Loucy (cell line): ENCODE measurements at regions not wholly inside any gene's neighbourhood (a gene's known extent, or its start where the extent isn't known, plus 50 kb on each side); places are given as distances from the start of the nearest gene placed in this dataset.

Source experiments
- H2AFZ ChIP-seq: fragments of 200-600 bp; sonication (generic); 2 replicates; pipeline ENCODE4 v1.6.0; 2016; ENCODE audit warnings: antibody characterized with exemption, mild to moderate bottlenecking, low read length, moderate library complexity
- H3F3A ChIP-seq: fragments of 200-600 bp; 2 replicates; pipeline ENCODE4 v1.6.0; 2016; ENCODE audit warnings: antibody characterized with exemption, low read depth, mild to moderate bottlenecking
- H3K27me3 ChIP-seq: fragments of 200-600 bp; sonication (generic); 2 replicates; pipeline ENCODE4 v1.6.1; 2014; ENCODE audit warnings: low read length, mild to moderate bottlenecking; ENCODE audit not compliant: insufficient read depth, poor library complexity, severe bottlenecking
- H3K36me3 ChIP-seq: fragments of 200-600 bp; sonication (generic); 2 replicates; pipeline ENCODE4 v1.6.1; 2016; ENCODE audit warnings: low read length; ENCODE audit not compliant: insufficient read depth
- H3K4me1 ChIP-seq: fragments of 200-600 bp; sonication (generic); 2 replicates; pipeline ENCODE4 v1.5.1; 2014; ENCODE audit warnings: low read length, mild to moderate bottlenecking; ENCODE audit not compliant: insufficient read depth, poor library complexity, severe bottlenecking
- H3K4me2 ChIP-seq: fragments of 200-600 bp; sonication (generic); 2 replicates; pipeline ENCODE4 v1.6.0; 2014; ENCODE audit warnings: antibody characterized with exemption, low read length, low read depth, mild to moderate bottlenecking; ENCODE audit not compliant: poor library complexity, severe bottlenecking
- H3K4me3 ChIP-seq: fragments of 200-600 bp; sonication (generic); 2 replicates; pipeline ENCODE4 v1.5.1; 2014; ENCODE audit warnings: low read length, mild to moderate bottlenecking, mixed read lengths; ENCODE audit not compliant: poor library complexity, severe bottlenecking
- H3K79me2 ChIP-seq: fragments of 200-600 bp; sonication (generic); 2 replicates; pipeline ENCODE4 v1.6.1; 2014; ENCODE audit warnings: low read length; ENCODE audit not compliant: insufficient read depth
- H3K9ac ChIP-seq: fragments of 200-600 bp; sonication (generic); 2 replicates; pipeline ENCODE4 v1.6.0; 2014; ENCODE audit warnings: mild to moderate bottlenecking, low read depth, low read length, moderate library complexity; ENCODE audit not compliant: poor library complexity, severe bottlenecking
- H3K9me2 ChIP-seq: fragments of 200-600 bp; sonication (generic); replicated peaks from 2 replicates; pipeline ENCODE4 v1.6.1; 2016; ENCODE audit warnings: low read depth, low read length, mixed read lengths
- H3K9me3 ChIP-seq: fragments of 200-600 bp; sonication (generic); 2 replicates; pipeline ENCODE4 v1.6.1; 2014; ENCODE audit warnings: mild to moderate bottlenecking, antibody characterized with exemption, low read length, low read depth; ENCODE audit not compliant: insufficient read depth
- H4K20me1 ChIP-seq: fragments of 200-600 bp; sonication (generic); 2 replicates; pipeline ENCODE4 v1.6.0; 2014; ENCODE audit warnings: antibody characterized with exemption, low read length, mild to moderate bottlenecking; ENCODE audit not compliant: insufficient read depth, poor library complexity, severe bottlenecking
- EZH2phosphoT487 ChIP-seq: fragments of 200-600 bp; IDR thresholded peaks from 2 replicates; pipeline ENCODE4 v1.6.1; 2018; ENCODE audit warnings: antibody characterized with exemption, mild to moderate bottlenecking, moderate library complexity, borderline replicate concordance
- TF ChIP-seq, protein P1 (sequence below): fragments of 200-600 bp; sonication (generic); conservative IDR thresholded peaks from 2 replicates; pipeline ENCODE4 v1.5.1; 2014; ENCODE audit warnings: mild to moderate bottlenecking, antibody characterized with exemption, low read length

DNA sequence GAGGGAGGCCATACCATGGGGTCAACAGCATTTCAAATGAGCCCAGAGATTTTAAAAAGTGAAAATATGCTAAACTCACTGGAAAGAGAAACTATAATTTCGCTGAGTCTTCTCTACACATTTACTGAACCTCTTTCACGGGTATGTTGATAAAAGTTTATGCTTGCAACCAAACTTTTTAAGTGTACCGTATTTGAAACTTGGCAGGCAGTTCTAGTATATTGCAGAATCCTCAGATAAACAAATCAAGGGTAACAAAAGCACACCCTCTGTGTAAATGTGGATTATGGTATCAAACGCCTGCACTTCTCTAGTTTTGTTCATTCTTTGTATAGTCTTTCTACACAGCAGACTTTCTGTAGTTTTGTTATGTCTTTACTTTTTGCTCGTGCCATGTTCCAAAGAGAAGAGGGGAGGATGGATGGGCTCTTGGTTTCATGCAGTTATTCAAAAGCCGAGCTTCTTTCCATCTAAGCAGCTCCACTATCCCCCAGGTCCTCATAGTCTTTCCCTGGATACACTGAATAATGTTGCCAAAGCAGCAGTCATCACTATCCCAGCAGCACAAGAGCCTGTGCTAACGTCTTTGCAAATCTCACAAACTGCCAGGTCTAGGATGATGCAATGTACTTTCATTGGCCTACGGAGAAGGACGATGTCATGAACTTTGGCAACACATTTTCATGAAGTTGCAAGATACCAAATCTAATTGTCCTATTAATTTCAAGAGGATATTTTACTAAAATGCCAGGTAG, 131.2 kb downstream of the MPP7 start:
- no peak for TF ChIP-seq EZH2phosphoT487
- TF ChIP-seq, protein P1, sequence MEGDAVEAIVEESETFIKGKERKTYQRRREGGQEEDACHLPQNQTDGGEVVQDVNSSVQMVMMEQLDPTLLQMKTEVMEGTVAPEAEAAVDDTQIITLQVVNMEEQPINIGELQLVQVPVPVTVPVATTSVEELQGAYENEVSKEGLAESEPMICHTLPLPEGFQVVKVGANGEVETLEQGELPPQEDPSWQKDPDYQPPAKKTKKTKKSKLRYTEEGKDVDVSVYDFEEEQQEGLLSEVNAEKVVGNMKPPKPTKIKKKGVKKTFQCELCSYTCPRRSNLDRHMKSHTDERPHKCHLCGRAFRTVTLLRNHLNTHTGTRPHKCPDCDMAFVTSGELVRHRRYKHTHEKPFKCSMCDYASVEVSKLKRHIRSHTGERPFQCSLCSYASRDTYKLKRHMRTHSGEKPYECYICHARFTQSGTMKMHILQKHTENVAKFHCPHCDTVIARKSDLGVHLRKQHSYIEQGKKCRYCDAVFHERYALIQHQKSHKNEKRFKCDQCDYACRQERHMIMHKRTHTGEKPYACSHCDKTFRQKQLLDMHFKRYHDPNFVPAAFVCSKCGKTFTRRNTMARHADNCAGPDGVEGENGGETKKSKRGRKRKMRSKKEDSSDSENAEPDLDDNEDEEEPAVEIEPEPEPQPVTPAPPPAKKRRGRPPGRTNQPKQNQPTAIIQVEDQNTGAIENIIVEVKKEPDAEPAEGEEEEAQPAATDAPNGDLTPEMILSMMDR: no peak
- no peaks in the 10 kb centered on the region for H3K4me1 ChIP-seq
- H3K4me2 ChIP-seq: no peak overlapping the region
- H3K27me3 ChIP-seq: no peaks in the 10 kb centered on the region
- H4K20me1 ChIP-seq: no peaks in the 10 kb centered on the region
- no peaks in the 10 kb centered on the region for H3K9me3 ChIP-seq
- no peaks in the 10 kb centered on the region for H3F3A ChIP-seq
- no peaks in the 10 kb centered on the region for H3K36me3 ChIP-seq
- no peaks in the 10 kb centered on the region for H3K9me2 ChIP-seq
- no peak overlapping the region for H2AFZ ChIP-seq
- no peaks in the 10 kb centered on the region for H3K79me2 ChIP-seq
- H3K9ac ChIP-seq: no peak overlapping the region
- H3K4me3 ChIP-seq: no peak overlapping the region

DNA sequence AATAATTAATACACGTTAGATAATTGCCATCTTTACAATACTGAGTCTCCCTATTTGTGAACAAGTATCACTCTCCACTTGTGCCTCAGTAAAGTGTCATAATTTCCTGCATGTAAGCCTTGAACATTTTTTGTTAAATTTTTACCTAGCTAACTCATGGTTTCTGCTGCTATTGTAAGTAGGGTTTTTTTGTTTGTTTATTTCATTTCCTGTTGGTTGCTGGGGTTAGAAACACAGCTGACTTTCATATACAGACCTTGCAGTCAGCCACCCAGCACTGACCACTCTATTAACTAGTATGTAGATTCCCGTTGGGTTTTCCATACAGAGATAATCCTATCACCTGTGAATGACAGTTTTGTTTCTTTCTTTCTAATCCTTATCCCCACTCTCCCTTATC, 133.3 kb downstream of the MPP7 start:
- no peak overlapping the region for H3K4me3 ChIP-seq
- no peaks in the 10 kb centered on the region for H3K4me1 ChIP-seq
- H3K9me3 ChIP-seq: no peaks in the 10 kb centered on the region
- H3K4me2 ChIP-seq: no peak overlapping the region
- no peak overlapping the region for H2AFZ ChIP-seq
- no peaks in the 10 kb centered on the region for H3F3A ChIP-seq
- no peaks in the 10 kb centered on the region for H4K20me1 ChIP-seq
- no peaks in the 10 kb centered on the region for H3K36me3 ChIP-seq
- H3K9ac ChIP-seq: no peak overlapping the region
- H3K27me3 ChIP-seq: no peaks in the 10 kb centered on the region
- no peaks in the 10 kb centered on the region for H3K9me2 ChIP-seq
- no peak for TF ChIP-seq EZH2phosphoT487
- TF ChIP-seq, protein P1: no peak
- H3K79me2 ChIP-seq: no peaks in the 10 kb centered on the region

DNA sequence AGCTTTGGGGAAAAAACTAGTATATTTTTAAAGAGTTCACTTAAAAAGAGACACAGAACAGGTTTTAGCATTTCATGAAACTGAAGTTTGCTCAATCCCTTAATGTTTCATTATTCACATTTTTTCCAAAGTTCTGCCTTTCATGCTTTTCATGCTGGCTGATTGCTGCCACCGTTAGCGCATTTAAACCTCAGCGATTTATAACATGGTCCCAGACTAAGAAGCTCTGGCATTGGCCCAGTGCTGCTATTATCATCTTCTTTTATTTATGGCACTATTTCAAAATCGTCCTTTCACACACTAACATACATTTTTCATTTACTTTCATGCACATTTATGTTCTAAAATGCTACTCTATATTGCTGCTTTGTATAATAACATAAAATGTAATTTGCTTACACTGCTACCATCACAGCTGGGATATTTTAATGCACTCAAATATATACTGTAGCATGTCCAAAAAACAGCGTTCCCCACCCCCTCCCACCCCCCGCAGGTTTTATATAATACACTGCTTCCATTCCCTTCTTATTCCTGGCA, 141.9 kb downstream of the MPP7 start:
- no peaks in the 10 kb centered on the region for H3F3A ChIP-seq
- no peak overlapping the region for H3K4me2 ChIP-seq
- no peaks in the 10 kb centered on the region for H3K9me2 ChIP-seq
- H3K36me3 ChIP-seq: no peaks in the 10 kb centered on the region
- no peaks in the 10 kb centered on the region for H4K20me1 ChIP-seq
- H3K27me3 ChIP-seq: no peaks in the 10 kb centered on the region
- H3K4me3 ChIP-seq: no peak overlapping the region
- H2AFZ ChIP-seq: no peak overlapping the region
- TF ChIP-seq, protein P1: no peak
- TF ChIP-seq EZH2phosphoT487: no peak
- no peak overlapping the region for H3K9ac ChIP-seq
- no peaks in the 10 kb centered on the region for H3K9me3 ChIP-seq
- H3K4me1 ChIP-seq: no peaks in the 10 kb centered on the region
- H3K79me2 ChIP-seq: no peaks in the 10 kb centered on the region
